NCI-H1694 (cell line): ENCODE measurements at regions not wholly inside any gene's neighbourhood (a gene's known extent, or its start where the extent isn't known, plus 50 kb on each side); places are given as distances from the start of the nearest gene placed in this dataset.

Experiments
- DNase-seq: peaks from one replicate; lab custom pipeline; 2025; lab: John Stamatoyannopoulos, UW

DNA sequence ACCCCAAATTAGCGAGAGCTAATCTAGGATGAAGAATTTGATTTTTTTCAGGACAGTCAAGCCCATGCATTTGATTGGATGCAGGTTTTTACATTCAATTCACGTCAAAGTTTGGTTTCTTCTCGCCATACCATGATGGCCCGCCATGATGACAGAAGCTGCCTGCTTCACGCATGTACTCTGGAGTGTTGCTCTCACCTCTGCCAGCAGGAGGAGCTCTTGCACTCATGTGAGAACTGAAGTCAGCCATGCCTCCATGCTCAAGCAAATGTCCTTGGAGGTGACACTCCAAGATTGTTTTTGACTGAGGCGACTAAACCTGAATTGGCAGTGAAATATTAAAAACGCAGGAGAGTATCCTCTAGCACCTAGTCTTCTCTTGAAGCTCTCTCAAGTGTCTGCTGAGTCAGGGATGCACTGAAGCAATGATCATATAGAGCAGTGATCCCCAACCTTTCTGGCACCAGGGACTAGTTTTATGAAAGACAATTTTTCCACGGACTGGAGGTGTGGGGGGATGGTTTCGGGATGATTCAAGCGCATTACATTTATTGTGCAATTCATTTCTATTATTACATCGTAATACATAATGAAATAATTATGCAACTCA lies 120.9 kb downstream of the SAMMSON start:
- peak; percentile 3 for DNase-seq

- no peak for DNase-seq
Observed at GRCh38 chr3:70127192-70127591, 127.7 kb downstream of the SAMMSON start.

- no peak for DNase-seq
Observed at GRCh38 chr3:70137366-70137765, 137.8 kb downstream of the SAMMSON start.

DNA sequence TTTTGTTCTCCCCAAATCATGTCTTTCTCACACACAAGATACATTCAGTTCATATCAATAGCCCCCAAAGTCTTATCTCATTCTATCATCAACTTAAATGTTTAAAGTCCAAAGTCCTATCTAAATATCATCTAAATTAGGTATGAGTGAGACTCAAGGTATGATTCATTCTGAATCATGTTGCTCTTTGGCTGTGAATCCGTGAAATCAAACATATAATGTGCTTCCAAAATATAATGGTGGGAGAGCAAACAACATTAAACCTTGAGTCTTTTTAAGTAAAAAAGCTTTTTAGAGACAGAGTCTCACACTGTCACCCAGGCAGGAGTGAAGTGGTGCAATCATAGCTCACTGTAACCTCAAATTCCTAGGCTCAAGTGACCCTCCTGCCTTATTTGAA lies 139.1 kb downstream of the SAMMSON start:
- DNase-seq, result no peak
